Osteoblast (primary cell): ENCODE measurements at regions not wholly inside any gene's neighbourhood (a gene's known extent, or its start where the extent isn't known, plus 50 kb on each side); places are given as distances from the start of the nearest gene placed in this dataset.
"Not testable (repeated sequence)": the region's sequence is repeated elsewhere in the genome, so short reads cannot be mapped to it uniquely, and the experiment has no call there.

Experiments
- DNase-seq: peaks from one replicate; pipeline ENCODE4 v3.0.0; 2011; ENCODE audit warnings: low spot score, mixed read lengths; ENCODE audit not compliant: insufficient read length; ENCODE audit errors: missing footprints
- H2AFZ ChIP-seq: 2 replicates; pipeline ENCODE4 v1.6.0; 2011; ENCODE audit warnings: mild to moderate bottlenecking, low read length
- H3K27ac ChIP-seq: 2 replicates; pipeline ENCODE4 v1.5.1; 2011; ENCODE audit warnings: mild to moderate bottlenecking, low read depth, low read length, moderate library complexity
- H3K27me3 ChIP-seq: 2 replicates; pipeline ENCODE4 v1.6.0; 2012; ENCODE audit warnings: mild to moderate bottlenecking, control low read depth, inconsistent platforms, low read length, moderate library complexity; ENCODE audit not compliant: insufficient read depth
- H3K36me3 ChIP-seq: 2 replicates; pipeline ENCODE4 v1.5.1; 2011; ENCODE audit warnings: mild to moderate bottlenecking, low read length, control low read depth, moderate library complexity; ENCODE audit not compliant: insufficient read depth
- H3K4me1 ChIP-seq: 2 replicates; pipeline ENCODE4 v1.5.1; 2011; ENCODE audit warnings: mild to moderate bottlenecking, low read length, control low read depth, moderate library complexity; ENCODE audit not compliant: insufficient read depth
- H3K4me2 ChIP-seq: 2 replicates; pipeline ENCODE4 v1.6.0; 2011; ENCODE audit warnings: mild to moderate bottlenecking, low read length; ENCODE audit not compliant: insufficient read depth
- H3K4me3 ChIP-seq: fragments of 200-600 bp; sonication (generic); 3 replicates; pipeline ENCODE4 v1.5.1; 2012; ENCODE audit warnings: mild to moderate bottlenecking, low read length, inconsistent platforms; ENCODE audit not compliant: insufficient read depth
- H3K79me2 ChIP-seq: 2 replicates; pipeline ENCODE4 v1.6.0; 2012; ENCODE audit warnings: mild to moderate bottlenecking, low read length, control low read depth, inconsistent platforms; ENCODE audit not compliant: insufficient read depth
- H3K9me3 ChIP-seq: 2 replicates; pipeline ENCODE4 v1.5.1; 2011; ENCODE audit warnings: low read depth, low read length, control low read depth
- H4K20me1 ChIP-seq: 2 replicates; pipeline ENCODE4 v1.6.0; 2012; ENCODE audit warnings: mild to moderate bottlenecking, low read length, control low read depth; ENCODE audit not compliant: insufficient read depth
- CTCF ChIP-seq: IDR thresholded peaks from 2 replicates; pipeline ENCODE4 v1.5.1; 2011; ENCODE audit warnings: mild to moderate bottlenecking, low read depth, low read length, moderate library complexity; ENCODE audit errors: extremely low read depth

- Histone ChIP-seq H4K20me1 (no peaks in the 10 kb centered on the region), H3K36me3 (no peaks in the 10 kb centered on the region), H3K4me3 (no peak overlapping the region), H2AFZ (no peak overlapping the region), H3K27me3 (no peaks in the 10 kb centered on the region), H3K27ac (no peak overlapping the region), H3K4me1 (peaks cover 3% of the 10 kb centered on the region), H3K9me3 (no peaks in the 10 kb centered on the region), H3K4me2 (no peak overlapping the region), H3K79me2 (no peaks in the 10 kb centered on the region)
- no peak for TF ChIP-seq CTCF
- no peak for DNase-seq
Observed at GRCh38 chr9:7313389-7313788, 486.2 kb downstream of the DMAC1 start.

GRCh38 chr9:7309051-7309450, 490.5 kb downstream of the DMAC1 start:
- H3K4me3 ChIP-seq, DNase-seq, H3K36me3 ChIP-seq, H3K79me2 ChIP-seq, H2AFZ ChIP-seq, H3K4me2 ChIP-seq, H3K27me3 ChIP-seq, H3K4me1 ChIP-seq, H4K20me1 ChIP-seq, H3K27ac ChIP-seq, H3K9me3 ChIP-seq: not testable (repeated sequence)

- H2AFZ ChIP-seq: no peak overlapping the region
- no peak overlapping the region for H3K4me2 ChIP-seq
- peaks cover 3% of the 10 kb centered on the region for H3K27me3 ChIP-seq
- no peaks in the 10 kb centered on the region for H3K4me1 ChIP-seq
- H3K9me3 ChIP-seq: no peaks in the 10 kb centered on the region
- no peak overlapping the region for H3K27ac ChIP-seq
- no peaks in the 10 kb centered on the region for H3K36me3 ChIP-seq
- TF ChIP-seq CTCF: no peak
- no peaks in the 10 kb centered on the region for H4K20me1 ChIP-seq
- H3K79me2 ChIP-seq: no peaks in the 10 kb centered on the region
- no peak overlapping the region for H3K4me3 ChIP-seq
- DNase-seq: no peak
Observed at GRCh38 chr9:7305677-7306076, 493.9 kb downstream of the DMAC1 start.

- no peak for TF ChIP-seq CTCF
- no peak for DNase-seq
- H3K27me3 ChIP-seq: peaks cover 3% of the 10 kb centered on the region
- H3K36me3 ChIP-seq: no peaks in the 10 kb centered on the region
- no peaks in the 10 kb centered on the region for H4K20me1 ChIP-seq
- H3K27ac ChIP-seq: no peak overlapping the region
- H3K4me3 ChIP-seq: no peak overlapping the region
- H3K9me3 ChIP-seq: no peaks in the 10 kb centered on the region
- no peak overlapping the region for H3K4me2 ChIP-seq
- H3K4me1 ChIP-seq: no peaks in the 10 kb centered on the region
- no peaks in the 10 kb centered on the region for H3K79me2 ChIP-seq
- H2AFZ ChIP-seq: no peak overlapping the region
Observed at GRCh38 chr9:7304627-7304995, 495.0 kb downstream of the DMAC1 start.
